Testis (tissue), 2 donors: ENCODE measurements at regions not wholly inside any gene's neighbourhood (a gene's known extent, or its start where the extent isn't known, plus 50 kb on each side); places are given as distances from the start of the nearest gene placed in this dataset.

Source experiments
- DNase-seq: peaks from one replicate; pipeline ENCODE4 v3.0.0-alpha.2; 2019
- H3K27ac ChIP-seq, 2 donors: fragments of 200-600 bp; sonication (generic); one replicate each; pipeline ENCODE4 v1.5.1; 2019
- H3K27me3 ChIP-seq: fragments of 200-600 bp; sonication (generic); one replicate; pipeline ENCODE4 v1.5.1; 2019
- H3K36me3 ChIP-seq: fragments of 200-600 bp; sonication (generic); one replicate; pipeline ENCODE4 v1.5.1; 2017; ENCODE audit warnings: low read depth; ENCODE audit errors: missing control alignments
- H3K4me1 ChIP-seq: fragments of 200-600 bp; sonication (generic); one replicate; pipeline ENCODE4 v1.5.1; 2019
- H3K4me3 ChIP-seq, 2 donors: fragments of 200-600 bp; sonication (generic); one replicate each; pipeline ENCODE4 v1.5.1; 2017 to 2019
- H3K9me3 ChIP-seq: fragments of 200-600 bp; sonication (generic); one replicate; pipeline ENCODE4 v1.5.1; 2017
- CTCF ChIP-seq, 3 experiments: fragments of 450-650 bp in 2 of 3; fragments of 200-600 bp in 1 of 3; sonication (generic) in 1 of 3; IDR thresholded peaks; one replicate each; pipeline ENCODE4 v1.5.1; 2016 to 2019; ENCODE audit warnings: antibody characterized with exemption in 3 of 3, mild to moderate bottlenecking in 2 of 3, moderate library complexity in 1 of 3
- POLR2A ChIP-seq: fragments of 450-650 bp; IDR thresholded peaks from one replicate; pipeline ENCODE4 v1.6.1; 2017; ENCODE audit warnings: antibody characterized with exemption, mild to moderate bottlenecking, moderate library complexity
- WGBS, 2 donors: methylation state at CpG; one replicate each; pipeline ENCODE4 v1.1.5; 2018; 5-methylcytosine and 5-hydroxymethylcytosine counted together
- intact Hi-C: fragments of 100-400 bp; cut with DNase I; formaldehyde crosslinking; loops from one replicate; pipeline ENCODE4 v1.15.1; 2023; ENCODE audit warnings: low total_unique reads

GRCh38 chr15:57767481-57767880 lies 61.0 kb downstream of the POLR2M start:
- intact Hi-C loops = no loop called here
- Histone ChIP-seq H3K9me3 (no peaks in the 10 kb centered on the region), H3K4me1 (no peaks in the 10 kb centered on the region), H3K27me3 (no peaks in the 10 kb centered on the region), H3K4me3 (no peak overlapping the region), H3K27ac (no peak overlapping the region), H3K36me3 (no peaks in the 10 kb centered on the region)
- TF ChIP-seq POLR2A (no peak), CTCF (IDR thresholded peaks at IDR 0.05) (no peak)
- no peak for DNase-seq
- 81 to 96% methylated on average over 2 of the region's 2 CpGs for WGBS, 2 donors

- Histone ChIP-seq H3K4me3 (no peak overlapping the region), H3K4me1 (no peaks in the 10 kb centered on the region), H3K9me3 (no peaks in the 10 kb centered on the region), H3K27ac (no peak overlapping the region), H3K27me3 (no peaks in the 10 kb centered on the region), H3K36me3 (no peaks in the 10 kb centered on the region)
- intact Hi-C loops = no loop called here
- TF ChIP-seq CTCF (IDR thresholded peaks at IDR 0.05) (no peak), POLR2A (no peak)
- WGBS, 2 donors = 49 to 59% methylated on average over 12 of the region's 12 CpGs
- DNase-seq = peak; percentile 34
Measured at GRCh38 chr15:57769266-57769665, 62.8 kb downstream of the POLR2M start.

- no peaks in the 10 kb centered on the region for H3K36me3 ChIP-seq
- H3K9me3 ChIP-seq = no peaks in the 10 kb centered on the region
- no peak overlapping the region for H3K27ac ChIP-seq
- no peaks in the 10 kb centered on the region for H3K27me3 ChIP-seq
- no peaks in the 10 kb centered on the region for H3K4me1 ChIP-seq
- WGBS, 2 donors = 78 to 79% methylated on average over 3 of the region's 3 CpGs
- DNase-seq = no peak
- intact Hi-C loops = no loop called here
- no peak overlapping the region for H3K4me3 ChIP-seq
- no peak for TF ChIP-seq CTCF (IDR thresholded peaks at IDR 0.05)
- TF ChIP-seq POLR2A = no peak
Measured at GRCh38 chr15:57770495-57770894, 64.0 kb downstream of the POLR2M start.

- no peak for DNase-seq
- Histone ChIP-seq H3K9me3 (no peaks in the 10 kb centered on the region), H3K4me3 (no peak overlapping the region), H3K27ac (no peak overlapping the region), H3K27me3 (no peaks in the 10 kb centered on the region), H3K4me1 (no peaks in the 10 kb centered on the region), H3K36me3 (no peaks in the 10 kb centered on the region)
- TF ChIP-seq POLR2A = no peak
- no peak for TF ChIP-seq CTCF (IDR thresholded peaks at IDR 0.05)
- WGBS, 2 donors = 92 to 95% methylated on average over 7 of the region's 7 CpGs
- intact Hi-C loops = no loop called here
Measured at GRCh38 chr15:57772223-57772957, 65.9 kb downstream of the POLR2M start.

- TF ChIP-seq CTCF (IDR thresholded peaks at IDR 0.05) (no peak), POLR2A (no peak)
- 95 to 96% methylated on average over 2 of the region's 2 CpGs for WGBS, 2 donors
- H3K27ac ChIP-seq = no peak overlapping the region
- H3K36me3 ChIP-seq = no peaks in the 10 kb centered on the region
- intact Hi-C loops = no loop called here
- H3K4me1 ChIP-seq = no peaks in the 10 kb centered on the region
- H3K27me3 ChIP-seq = no peaks in the 10 kb centered on the region
- H3K9me3 ChIP-seq = no peaks in the 10 kb centered on the region
- H3K4me3 ChIP-seq = no peak overlapping the region
- no peak for DNase-seq
Measured at GRCh38 chr15:57773051-57773450, 66.5 kb downstream of the POLR2M start.
